B cell (primary cell): ENCODE measurements at regions not wholly inside any gene's neighbourhood (a gene's known extent, or its start where the extent isn't known, plus 50 kb on each side); places are given as distances from the start of the nearest gene placed in this dataset.

Experiments
- EZH2 ChIP-seq: IDR thresholded peaks from 2 replicates; pipeline ENCODE4 v1.6.1; 2012; ENCODE audit warnings: borderline replicate concordance, low read depth, mild to moderate bottlenecking, moderate library complexity, low read length; ENCODE audit not compliant: insufficient read depth, poor library complexity, severe bottlenecking
- TF ChIP-seq, protein P1 (sequence below): fragments of 200-600 bp; IDR thresholded peaks from one replicate; pipeline ENCODE4 v1.8.0; 2022; ENCODE audit warnings: antibody characterized with exemption, mild to moderate bottlenecking

- TF ChIP-seq, protein P1, sequence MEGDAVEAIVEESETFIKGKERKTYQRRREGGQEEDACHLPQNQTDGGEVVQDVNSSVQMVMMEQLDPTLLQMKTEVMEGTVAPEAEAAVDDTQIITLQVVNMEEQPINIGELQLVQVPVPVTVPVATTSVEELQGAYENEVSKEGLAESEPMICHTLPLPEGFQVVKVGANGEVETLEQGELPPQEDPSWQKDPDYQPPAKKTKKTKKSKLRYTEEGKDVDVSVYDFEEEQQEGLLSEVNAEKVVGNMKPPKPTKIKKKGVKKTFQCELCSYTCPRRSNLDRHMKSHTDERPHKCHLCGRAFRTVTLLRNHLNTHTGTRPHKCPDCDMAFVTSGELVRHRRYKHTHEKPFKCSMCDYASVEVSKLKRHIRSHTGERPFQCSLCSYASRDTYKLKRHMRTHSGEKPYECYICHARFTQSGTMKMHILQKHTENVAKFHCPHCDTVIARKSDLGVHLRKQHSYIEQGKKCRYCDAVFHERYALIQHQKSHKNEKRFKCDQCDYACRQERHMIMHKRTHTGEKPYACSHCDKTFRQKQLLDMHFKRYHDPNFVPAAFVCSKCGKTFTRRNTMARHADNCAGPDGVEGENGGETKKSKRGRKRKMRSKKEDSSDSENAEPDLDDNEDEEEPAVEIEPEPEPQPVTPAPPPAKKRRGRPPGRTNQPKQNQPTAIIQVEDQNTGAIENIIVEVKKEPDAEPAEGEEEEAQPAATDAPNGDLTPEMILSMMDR = no peak
- peak; percentile 28 for TF ChIP-seq EZH2
These were observed 95.2 kb upstream of the HMGA2 start for GRCh38 chr12:65728848-65729793.
